DND-41 (cell line): ENCODE measurements at regions not wholly inside any gene's neighbourhood (a gene's known extent, or its start where the extent isn't known, plus 50 kb on each side); places are given as distances from the start of the nearest gene placed in this dataset.

Experiments used
- ATAC-seq: fragments of 200-7000 bp; cut with Tn5 transposase; 3 replicates; pipeline ENCODE4 v1.9.1; 2021; ENCODE audit warnings: low read depth; ENCODE audit not compliant: insufficient read depth
- DNase-seq: peaks from one replicate; pipeline ENCODE4 v3.0.0-alpha.2; 2020
- H2AFZ ChIP-seq: 2 replicates; pipeline ENCODE4 v1.6.0; 2012; ENCODE audit warnings: low read depth, low read length
- H3K27ac ChIP-seq: 2 replicates; pipeline ENCODE4 v1.5.1; 2012; ENCODE audit warnings: low read length, inconsistent platforms
- H3K27me3 ChIP-seq: fragments of 200-600 bp; sonication (generic); 2 replicates; pipeline ENCODE4 v1.6.0; 2012; ENCODE audit warnings: low read length, mild to moderate bottlenecking, inconsistent platforms; ENCODE audit not compliant: insufficient read depth, poor library complexity
- H3K36me3 ChIP-seq: 2 replicates; pipeline ENCODE4 v1.5.1; 2012; ENCODE audit warnings: low read length, inconsistent platforms; ENCODE audit not compliant: insufficient read depth
- H3K4me1 ChIP-seq: 2 replicates; pipeline ENCODE4 v1.5.1; 2012; ENCODE audit warnings: mild to moderate bottlenecking, low read length; ENCODE audit not compliant: insufficient read depth
- H3K4me2 ChIP-seq: 2 replicates; pipeline ENCODE4 v1.6.0; 2012; ENCODE audit warnings: mild to moderate bottlenecking, moderate library complexity, low read length, inconsistent platforms; ENCODE audit not compliant: insufficient read depth
- H3K4me3 ChIP-seq, 2 experiments: fragments of 200-600 bp in 1 of 2; shearing (Covaris generic) in 1 of 2; 2 replicates each; pipeline ENCODE4 v1.5.1; 2012 to 2016; ENCODE audit warnings: inconsistent platforms in 2 of 2, low read length in 2 of 2, mild to moderate bottlenecking in 2 of 2, low read depth in 1 of 2, moderate library complexity in 1 of 2
- H3K79me2 ChIP-seq: 2 replicates; pipeline ENCODE4 v1.6.0; 2012; ENCODE audit warnings: low read length, inconsistent platforms; ENCODE audit not compliant: insufficient read depth
- H3K9ac ChIP-seq: 2 replicates; pipeline ENCODE4 v1.6.0; 2012; ENCODE audit warnings: low read depth, mild to moderate bottlenecking, inconsistent platforms, low read length, moderate library complexity
- H3K9me3 ChIP-seq: 2 replicates; pipeline ENCODE4 v1.5.1; 2012; ENCODE audit warnings: low read length, moderate library complexity, mild to moderate bottlenecking, inconsistent platforms; ENCODE audit not compliant: insufficient read depth, severe bottlenecking
- H4K20me1 ChIP-seq: 2 replicates; pipeline ENCODE4 v1.6.0; 2012; ENCODE audit warnings: low read length; ENCODE audit not compliant: insufficient read depth
- EZH2 ChIP-seq: IDR thresholded peaks from 3 replicates; pipeline ENCODE4 v1.6.1; 2012; ENCODE audit warnings: borderline replicate concordance, low read depth, mild to moderate bottlenecking, moderate library complexity, low read length, inconsistent platforms; ENCODE audit not compliant: severe bottlenecking
- TF ChIP-seq, protein P1 (sequence below): IDR thresholded peaks from 2 replicates; pipeline ENCODE4 v1.5.1; 2012; ENCODE audit warnings: borderline replicate concordance, low read length, moderate library complexity, mild to moderate bottlenecking; ENCODE audit not compliant: poor library complexity, severe bottlenecking; ENCODE audit errors: extremely low read depth

DNA sequence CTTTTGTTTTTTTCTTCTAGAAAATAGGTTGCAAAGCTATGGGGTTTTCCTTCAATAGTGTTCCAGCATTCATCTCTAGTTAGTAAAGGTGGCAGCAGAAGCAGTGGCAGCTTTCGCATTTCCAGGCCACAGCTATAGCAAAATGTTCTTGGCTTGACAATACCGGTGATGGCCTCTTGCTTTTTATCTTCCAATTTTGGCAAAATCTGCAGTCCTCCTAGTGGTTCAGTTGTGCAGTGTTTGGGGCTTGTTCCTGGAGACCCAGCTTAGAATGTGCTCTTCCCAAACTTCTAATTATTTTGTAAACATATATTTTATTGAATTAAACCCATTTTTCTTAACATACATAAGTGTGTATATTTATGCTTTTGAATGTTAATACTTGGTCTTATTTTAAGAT is 370.6 kb upstream of the MAN1A1 start:
- no peaks in the 10 kb centered on the region for H3K9me3 ChIP-seq
- H3K79me2 ChIP-seq: no peaks in the 10 kb centered on the region
- H3K4me1 ChIP-seq: 0 out of 2 replicates have a peak, but pooled peaks cover 3% of the 10 kb centered on the region
- H3K9ac ChIP-seq: no peak overlapping the region
- ATAC-seq: no peak
- no peaks in the 10 kb centered on the region for H3K36me3 ChIP-seq
- TF ChIP-seq, protein P1, sequence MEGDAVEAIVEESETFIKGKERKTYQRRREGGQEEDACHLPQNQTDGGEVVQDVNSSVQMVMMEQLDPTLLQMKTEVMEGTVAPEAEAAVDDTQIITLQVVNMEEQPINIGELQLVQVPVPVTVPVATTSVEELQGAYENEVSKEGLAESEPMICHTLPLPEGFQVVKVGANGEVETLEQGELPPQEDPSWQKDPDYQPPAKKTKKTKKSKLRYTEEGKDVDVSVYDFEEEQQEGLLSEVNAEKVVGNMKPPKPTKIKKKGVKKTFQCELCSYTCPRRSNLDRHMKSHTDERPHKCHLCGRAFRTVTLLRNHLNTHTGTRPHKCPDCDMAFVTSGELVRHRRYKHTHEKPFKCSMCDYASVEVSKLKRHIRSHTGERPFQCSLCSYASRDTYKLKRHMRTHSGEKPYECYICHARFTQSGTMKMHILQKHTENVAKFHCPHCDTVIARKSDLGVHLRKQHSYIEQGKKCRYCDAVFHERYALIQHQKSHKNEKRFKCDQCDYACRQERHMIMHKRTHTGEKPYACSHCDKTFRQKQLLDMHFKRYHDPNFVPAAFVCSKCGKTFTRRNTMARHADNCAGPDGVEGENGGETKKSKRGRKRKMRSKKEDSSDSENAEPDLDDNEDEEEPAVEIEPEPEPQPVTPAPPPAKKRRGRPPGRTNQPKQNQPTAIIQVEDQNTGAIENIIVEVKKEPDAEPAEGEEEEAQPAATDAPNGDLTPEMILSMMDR: peak; percentile 28
- TF ChIP-seq EZH2: no peak
- no peak overlapping the region for H3K4me2 ChIP-seq
- no peaks in the 10 kb centered on the region for H4K20me1 ChIP-seq
- H3K4me3 ChIP-seq: no peak overlapping the region
- no peaks in the 10 kb centered on the region for H3K27me3 ChIP-seq
- no peak overlapping the region for H3K27ac ChIP-seq
- no peak for DNase-seq
- H2AFZ ChIP-seq: no peak overlapping the region

- TF ChIP-seq EZH2: no peak
- TF ChIP-seq, protein P1: no peak
- no peak overlapping the region for H2AFZ ChIP-seq
- ATAC-seq: no peak
- H3K9me3 ChIP-seq: no peaks in the 10 kb centered on the region
- no peaks in the 10 kb centered on the region for H3K27me3 ChIP-seq
- no peaks in the 10 kb centered on the region for H3K36me3 ChIP-seq
- H3K4me3 ChIP-seq: no peak overlapping the region
- no peak for DNase-seq
- H4K20me1 ChIP-seq: no peaks in the 10 kb centered on the region
- no peak overlapping the region for H3K27ac ChIP-seq
- H3K4me2 ChIP-seq: no peak overlapping the region
- no peaks in the 10 kb centered on the region for H3K79me2 ChIP-seq
- H3K4me1 ChIP-seq: 0 out of 2 replicates have a peak, but pooled peaks cover 3% of the 10 kb centered on the region
- H3K9ac ChIP-seq: no peak overlapping the region
These were observed 368.4 kb upstream of the MAN1A1 start for GRCh38 chr6:119717942-119718341.

DNA sequence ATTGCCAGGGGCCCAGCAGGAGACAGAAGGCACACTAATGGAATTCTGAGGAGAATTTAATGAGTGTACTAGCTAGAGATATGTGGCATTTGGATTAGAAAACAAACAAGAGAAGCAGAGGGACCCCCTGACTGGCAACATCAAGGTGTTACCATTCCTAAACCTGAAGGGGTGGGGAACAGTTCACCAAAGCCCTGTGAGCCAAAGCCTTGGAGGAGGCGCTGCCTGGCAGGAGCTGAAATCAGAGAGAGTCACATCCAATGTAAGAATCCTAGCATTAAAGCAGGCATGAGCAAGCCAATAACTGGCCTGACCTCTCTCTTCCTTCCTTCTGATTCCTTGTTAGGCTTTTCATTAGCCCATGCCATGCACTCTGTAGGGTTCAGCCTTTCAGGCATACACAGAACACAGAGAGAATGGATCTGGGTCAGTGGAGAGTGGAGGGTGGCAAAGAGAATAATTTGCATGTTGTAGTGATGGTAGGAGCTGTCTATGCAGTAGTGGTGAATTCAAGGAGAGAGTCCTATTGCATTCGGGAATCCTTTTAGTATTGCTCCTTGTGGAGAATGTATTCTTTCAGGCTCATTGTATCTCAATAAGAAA is 367.2 kb upstream of the MAN1A1 start:
- H3K9ac ChIP-seq: no peak overlapping the region
- no peak overlapping the region for H2AFZ ChIP-seq
- H3K4me3 ChIP-seq: no peak overlapping the region
- TF ChIP-seq, protein P1: no peak
- TF ChIP-seq EZH2: no peak
- H3K4me1 ChIP-seq: 0 out of 2 replicates have a peak, but pooled peaks cover 3% of the 10 kb centered on the region
- H3K27me3 ChIP-seq: no peaks in the 10 kb centered on the region
- ATAC-seq (no peak), DNase-seq (no peak)
- no peak overlapping the region for H3K27ac ChIP-seq
- no peak overlapping the region for H3K4me2 ChIP-seq
- H3K79me2 ChIP-seq: no peaks in the 10 kb centered on the region
- no peaks in the 10 kb centered on the region for H3K36me3 ChIP-seq
- no peaks in the 10 kb centered on the region for H3K9me3 ChIP-seq
- H4K20me1 ChIP-seq: no peaks in the 10 kb centered on the region

GRCh38 chr6:119713903-119714302 is 364.3 kb upstream of the MAN1A1 start:
- no peak overlapping the region for H3K4me2 ChIP-seq
- ATAC-seq: no peak
- DNase-seq: no peak
- H2AFZ ChIP-seq: no peak overlapping the region
- H3K4me3 ChIP-seq: no peak overlapping the region
- no peak overlapping the region for H3K9ac ChIP-seq
- TF ChIP-seq, protein P1: no peak
- no peak for TF ChIP-seq EZH2
- no peaks in the 10 kb centered on the region for H3K79me2 ChIP-seq
- H3K27ac ChIP-seq: no peak overlapping the region
- no peaks in the 10 kb centered on the region for H4K20me1 ChIP-seq
- H3K4me1 ChIP-seq: 0 out of 2 replicates have a peak, but pooled peaks cover 3% of the 10 kb centered on the region
- H3K27me3 ChIP-seq: no peaks in the 10 kb centered on the region
- H3K36me3 ChIP-seq: no peaks in the 10 kb centered on the region
- H3K9me3 ChIP-seq: no peaks in the 10 kb centered on the region
